Vagina (tissue), 2 donors: ENCODE measurements at regions not wholly inside any gene's neighbourhood (a gene's known extent, or its start where the extent isn't known, plus 50 kb on each side); places are given as distances from the start of the nearest gene placed in this dataset.

Source experiments
- POLR2A ChIP-seq, 2 donors: fragments of 450-650 bp; IDR thresholded peaks; one replicate each; pipeline ENCODE4 v1.6.1; 2017; ENCODE audit warnings: antibody characterized with exemption in 2 of 2, mild to moderate bottlenecking in 2 of 2, moderate library complexity in 2 of 2
- TF ChIP-seq, protein P1 (sequence below), 3 experiments: fragments of 450-650 bp in 2 of 3; fragments of 200-600 bp in 1 of 3; sonication (generic) in 1 of 3; IDR thresholded peaks; one replicate each; pipeline ENCODE4 v1.5.1; 2017 to 2019; ENCODE audit warnings: antibody characterized with exemption in 3 of 3, mild to moderate bottlenecking in 2 of 3, moderate library complexity in 2 of 3

DNA sequence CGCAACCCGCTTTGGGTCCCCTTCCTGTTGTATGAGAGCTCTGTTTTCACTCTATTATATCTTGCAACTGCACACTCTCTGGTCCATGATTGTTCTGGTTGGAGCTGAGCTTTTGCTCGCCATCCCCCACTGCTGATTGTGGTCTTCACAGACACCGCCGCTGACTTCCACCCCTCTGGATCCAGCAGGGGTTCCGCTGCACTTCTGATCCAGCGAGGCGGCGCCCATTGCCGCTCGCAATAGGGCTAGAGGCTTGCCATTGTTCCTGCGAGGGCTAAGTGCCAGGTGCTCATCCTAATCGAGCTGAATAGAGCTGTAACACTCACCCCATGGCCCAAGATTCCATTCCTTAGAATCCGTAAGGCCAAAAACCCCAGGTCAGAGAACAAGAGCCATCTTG lies 1905.8 kb upstream of the RAG2 start:
- no peak for TF ChIP-seq POLR2A (IDR thresholded peaks at IDR 0.05)
- TF ChIP-seq, protein P1, sequence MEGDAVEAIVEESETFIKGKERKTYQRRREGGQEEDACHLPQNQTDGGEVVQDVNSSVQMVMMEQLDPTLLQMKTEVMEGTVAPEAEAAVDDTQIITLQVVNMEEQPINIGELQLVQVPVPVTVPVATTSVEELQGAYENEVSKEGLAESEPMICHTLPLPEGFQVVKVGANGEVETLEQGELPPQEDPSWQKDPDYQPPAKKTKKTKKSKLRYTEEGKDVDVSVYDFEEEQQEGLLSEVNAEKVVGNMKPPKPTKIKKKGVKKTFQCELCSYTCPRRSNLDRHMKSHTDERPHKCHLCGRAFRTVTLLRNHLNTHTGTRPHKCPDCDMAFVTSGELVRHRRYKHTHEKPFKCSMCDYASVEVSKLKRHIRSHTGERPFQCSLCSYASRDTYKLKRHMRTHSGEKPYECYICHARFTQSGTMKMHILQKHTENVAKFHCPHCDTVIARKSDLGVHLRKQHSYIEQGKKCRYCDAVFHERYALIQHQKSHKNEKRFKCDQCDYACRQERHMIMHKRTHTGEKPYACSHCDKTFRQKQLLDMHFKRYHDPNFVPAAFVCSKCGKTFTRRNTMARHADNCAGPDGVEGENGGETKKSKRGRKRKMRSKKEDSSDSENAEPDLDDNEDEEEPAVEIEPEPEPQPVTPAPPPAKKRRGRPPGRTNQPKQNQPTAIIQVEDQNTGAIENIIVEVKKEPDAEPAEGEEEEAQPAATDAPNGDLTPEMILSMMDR (IDR thresholded peaks at IDR 0.05), result no peak
